NCI-H1436 (cell line): ENCODE measurements at regions not wholly inside any gene's neighbourhood (a gene's known extent, or its start where the extent isn't known, plus 50 kb on each side); places are given as distances from the start of the nearest gene placed in this dataset.
"Not testable (repeated sequence)": the region's sequence is repeated elsewhere in the genome, so short reads cannot be mapped to it uniquely, and the experiment has no call there.

ENCODE experiments used
- DNase-seq: peaks from one replicate; lab custom pipeline; 2025; lab: John Stamatoyannopoulos, UW

DNA sequence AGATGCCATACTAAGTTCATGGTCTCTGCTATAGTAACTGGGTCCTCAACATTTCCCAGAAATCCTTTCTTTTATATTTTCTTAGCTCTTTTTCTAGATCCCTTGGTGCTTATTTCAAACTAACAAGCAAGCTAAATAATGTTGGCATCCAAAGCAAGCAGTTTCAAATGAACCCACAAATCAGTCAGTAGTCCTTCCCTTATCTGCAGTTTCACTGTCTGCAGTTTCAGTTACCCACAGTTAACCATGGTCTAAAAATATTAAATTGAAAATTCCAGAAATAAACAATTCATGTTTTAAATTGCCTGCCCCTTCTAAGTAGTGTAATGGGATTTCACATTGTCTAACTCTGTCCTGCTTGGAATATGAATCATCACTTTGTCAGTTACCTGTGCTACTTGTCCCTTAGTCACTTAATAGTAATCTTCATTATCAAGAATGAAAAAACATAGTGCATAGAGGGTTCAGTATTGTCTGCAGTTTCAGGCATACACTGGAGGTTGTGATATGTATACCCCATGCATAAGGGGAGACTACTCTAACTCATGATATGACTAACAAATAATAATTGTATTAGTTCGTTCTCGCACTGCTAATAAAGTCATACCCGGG is 633.7 kb downstream of the MECOM start:
- no peak for DNase-seq

DNA sequence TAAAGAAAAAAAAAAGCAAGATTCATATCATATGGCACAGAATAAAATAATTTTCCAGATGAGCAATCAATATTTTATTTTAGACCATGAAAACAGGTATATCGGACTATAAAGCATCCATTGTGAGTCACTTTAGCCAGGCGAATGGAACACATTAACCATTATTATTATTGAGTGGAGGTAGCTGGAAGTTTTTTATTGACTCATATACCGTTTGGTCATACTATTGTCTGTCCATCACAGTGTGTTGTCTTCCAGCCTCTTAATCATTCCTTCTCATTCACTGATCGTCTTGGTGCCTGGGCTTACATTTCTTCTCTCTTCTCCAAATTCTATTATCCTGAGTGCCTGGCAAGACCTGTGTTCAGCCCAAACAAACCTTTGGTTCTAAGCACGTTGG is 634.8 kb downstream of the MECOM start:
- DNase-seq = no peak

GRCh38 chr3:169026543-169027182 is 636.8 kb downstream of the MECOM start:
- DNase-seq = peak; percentile 66

- no peak for DNase-seq
Measured at GRCh38 chr3:169022457-169022856, 641.1 kb downstream of the MECOM start.

- DNase-seq = no peak
Measured at GRCh38 chr3:169020371-169020770, 643.1 kb downstream of the MECOM start.

GRCh38 chr3:169009453-169009852 is 654.1 kb downstream of the MECOM start:
- DNase-seq = no peak

GRCh38 chr3:169008776-169009358 is 654.6 kb downstream of the MECOM start:
- DNase-seq = peak; percentile 14

DNA sequence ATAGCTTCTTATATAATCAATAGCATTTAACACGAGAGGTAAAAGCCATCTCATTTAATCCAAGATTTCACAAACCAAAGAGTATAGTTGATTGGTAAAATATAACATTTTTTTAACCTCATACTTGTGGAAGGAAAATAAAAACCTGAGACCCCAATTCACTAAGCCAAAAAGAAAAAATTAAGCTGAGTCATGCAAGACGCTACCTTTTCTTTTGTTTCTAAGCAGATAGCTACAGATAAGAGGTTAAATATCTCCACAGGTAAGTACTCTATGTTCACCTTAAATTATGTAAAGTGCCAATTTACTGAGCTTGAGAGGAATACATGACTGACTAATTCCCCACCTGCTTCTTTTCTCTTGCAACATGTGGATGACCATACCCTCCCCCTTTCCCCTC is 656.4 kb downstream of the MECOM start:
- DNase-seq = no peak

GRCh38 chr3:169006398-169006797 is 657.1 kb downstream of the MECOM start:
- not testable (repeated sequence) for DNase-seq

- peak; percentile 15 for DNase-seq
Measured at GRCh38 chr3:169002689-169003088, 660.8 kb downstream of the MECOM start.

DNA sequence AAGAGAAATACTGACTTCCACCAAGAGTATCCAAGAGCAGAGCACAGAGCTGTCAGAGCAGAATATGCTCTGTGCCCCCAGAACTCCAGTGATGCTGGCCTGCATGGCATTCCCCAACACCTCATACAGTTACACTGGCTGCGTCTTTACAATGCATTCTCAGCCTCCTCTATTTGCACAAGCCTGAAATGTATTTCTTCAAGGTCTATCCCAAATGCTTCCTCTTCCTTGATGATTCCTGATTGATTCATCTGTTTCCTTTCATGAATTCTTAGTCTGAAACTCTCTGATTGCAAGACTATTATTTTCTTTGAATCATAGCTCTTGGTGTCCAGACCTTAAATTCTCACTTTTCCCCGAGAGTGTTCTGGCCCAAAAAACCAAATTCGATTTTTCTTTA is 664.7 kb downstream of the MECOM start:
- no peak for DNase-seq

GRCh38 chr3:168997488-168997887 is 666.0 kb downstream of the MECOM start:
- no peak for DNase-seq

DNA sequence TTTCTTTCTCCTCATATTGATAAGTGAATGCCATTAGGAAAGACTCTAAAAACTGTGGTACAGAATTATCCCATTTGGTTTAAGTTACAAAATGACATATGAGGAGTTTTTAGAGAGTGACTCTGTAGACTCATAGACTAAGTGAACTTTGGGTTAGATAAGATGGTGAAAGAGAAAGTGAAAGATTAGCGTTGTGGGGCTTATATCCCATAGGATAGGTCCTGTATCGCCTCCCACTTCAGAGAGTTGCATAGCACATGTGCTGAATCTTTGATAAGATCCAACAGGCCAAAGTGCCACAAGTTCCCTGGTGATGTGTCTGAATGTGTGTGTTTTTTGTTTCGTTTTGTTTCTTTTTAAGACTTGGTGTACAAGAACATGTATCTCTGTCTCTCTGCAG is 666.9 kb downstream of the MECOM start:
- DNase-seq = no peak

GRCh38 chr3:168995129-168995528 is 668.4 kb downstream of the MECOM start:
- DNase-seq = no peak

- no peak for DNase-seq
Measured at GRCh38 chr3:168991803-168992202, 671.7 kb downstream of the MECOM start.

GRCh38 chr3:168990621-168991020 is 672.9 kb downstream of the MECOM start:
- DNase-seq = no peak

DNA sequence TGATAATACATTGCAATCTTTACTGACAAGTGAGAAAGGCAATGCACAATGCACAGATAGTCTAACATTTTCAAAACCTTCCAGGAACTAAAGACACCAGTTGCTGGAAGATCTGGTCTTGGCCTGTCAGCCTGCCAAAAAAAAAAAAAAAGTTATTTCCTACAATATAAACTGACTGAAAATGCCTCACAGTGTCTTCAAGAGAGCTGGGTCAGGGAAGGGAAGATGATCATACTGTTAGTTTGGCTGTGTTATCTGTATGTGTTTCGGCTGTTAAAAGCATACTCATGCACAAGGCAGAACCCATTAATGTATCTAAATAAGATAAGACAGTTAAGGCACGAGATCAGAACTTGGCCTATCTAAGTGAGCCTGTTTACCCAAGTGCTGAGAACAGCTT is 673.4 kb downstream of the MECOM start:
- no peak for DNase-seq

DNA sequence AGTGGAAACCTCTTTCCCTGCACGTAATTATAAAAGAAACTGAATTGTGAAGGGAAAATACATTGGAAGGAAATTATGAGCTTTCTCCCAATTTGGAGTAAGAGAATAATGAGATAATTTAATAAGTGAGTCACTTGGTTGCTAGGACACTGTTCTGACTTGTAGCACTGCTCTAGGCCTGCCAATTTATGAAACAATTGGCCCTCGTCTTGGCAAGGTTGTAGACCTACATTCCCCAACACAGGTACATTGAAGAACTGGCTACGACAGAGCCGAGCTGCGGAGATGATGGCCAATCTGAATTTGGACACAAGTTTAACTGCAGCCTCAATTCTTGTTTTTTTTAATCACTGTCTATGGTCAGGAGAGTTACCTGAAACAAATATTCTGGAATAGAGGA is 674.1 kb downstream of the MECOM start:
- DNase-seq = no peak

DNA sequence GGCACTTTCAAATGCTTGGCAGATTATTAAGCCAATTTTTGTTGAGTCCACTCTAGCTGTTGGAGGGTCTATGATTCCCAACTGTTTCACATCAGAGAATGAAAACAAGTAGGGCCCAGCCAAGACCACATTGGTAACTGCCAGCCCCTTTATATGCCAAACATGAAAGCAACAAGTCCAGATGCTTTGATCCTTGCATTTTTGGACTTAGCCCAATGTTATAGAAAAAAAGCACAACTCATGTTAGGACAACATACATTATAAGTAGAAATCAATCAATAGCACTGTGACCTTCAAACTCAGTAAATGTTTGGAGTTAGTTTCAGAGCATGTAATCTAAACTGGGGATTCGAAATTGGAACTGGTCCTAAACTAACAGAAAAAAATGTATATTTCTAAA is 674.7 kb downstream of the MECOM start:
- no peak for DNase-seq

- DNase-seq = no peak
Measured at GRCh38 chr3:168984872-168985271, 678.6 kb downstream of the MECOM start.

- DNase-seq = no peak
Measured at GRCh38 chr3:168983046-168983445, 680.5 kb downstream of the MECOM start.

DNA sequence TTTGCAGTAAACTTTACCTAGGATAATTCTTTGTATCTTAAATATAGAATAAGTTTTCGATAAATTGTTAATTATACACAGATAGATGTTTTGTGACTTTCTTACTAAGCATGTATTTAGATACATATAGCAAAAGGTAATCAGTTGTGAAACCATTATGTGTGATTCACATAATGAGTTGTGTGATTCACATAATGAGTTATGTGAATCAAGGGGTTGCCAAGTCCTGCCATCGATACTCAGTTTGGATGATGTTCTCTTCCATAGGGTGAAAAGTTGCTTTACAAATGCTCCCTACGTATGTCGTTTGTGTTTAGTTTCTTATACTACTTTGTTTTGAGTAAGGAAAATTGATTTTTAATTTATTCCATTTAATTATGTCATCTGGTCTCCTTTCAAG is 682.1 kb downstream of the MECOM start:
- no peak for DNase-seq

DNA sequence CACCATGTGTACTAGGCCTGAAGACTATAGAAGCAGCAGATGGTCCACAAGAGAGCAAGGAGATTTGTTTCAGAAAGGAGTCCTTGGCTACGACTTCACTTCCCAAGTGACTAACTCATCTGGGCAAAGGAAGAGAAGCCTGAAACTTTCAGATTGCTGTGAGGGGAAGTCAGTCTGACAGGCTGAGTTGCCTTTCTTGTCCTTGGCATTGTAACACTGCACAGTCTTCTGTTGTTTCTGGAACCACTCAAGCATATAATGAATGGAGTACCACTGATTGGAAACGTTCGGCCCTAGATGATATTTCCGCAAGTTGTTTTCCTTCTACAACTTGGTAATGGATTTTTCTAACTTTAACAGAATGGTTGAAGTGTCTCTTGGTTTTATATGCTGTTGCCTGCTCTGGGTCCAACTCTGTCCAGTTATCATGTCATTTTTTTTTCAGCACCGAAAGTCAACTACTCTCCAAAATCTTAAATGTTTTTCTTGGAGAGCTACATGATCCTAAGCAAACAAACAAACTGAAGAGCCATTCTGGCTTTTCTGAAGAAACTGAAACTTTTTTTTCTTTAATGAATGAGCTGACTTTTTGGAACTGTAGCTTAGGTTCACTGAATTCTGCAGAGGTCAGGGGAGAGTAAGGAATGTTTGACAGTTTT is 685.7 kb downstream of the MECOM start:
- no peak for DNase-seq
